ENCODE measurements at regions not wholly inside any gene's neighbourhood (a gene's known extent, or its start where the extent isn't known, plus 50 kb on each side); places are given as distances from the start of the nearest gene placed in this dataset.
"Not testable (repeated sequence)": the region's sequence is repeated elsewhere in the genome, so short reads cannot be mapped to it uniquely, and the experiment has no call there.

GRCh38 chr10:18918532-18918931, 130.1 kb upstream of the MALRD1 start:
- H3K27me3 Mint-ChIP-seq (ENCODE audit: low read depth, unreplicated experiment): no peaks in the 10 kb centered on the region
- H3K27ac Mint-ChIP-seq (ENCODE audit: unreplicated experiment): peak overlapping the region; percentile 64
- FAIRE-seq: no peak

GRCh38 chr10:18949391-18949790, 99.2 kb upstream of the MALRD1 start:
- TF ChIP-seq CTCF (IDR thresholded peaks at IDR 0.05; ENCODE audit: insufficient read depth, low read depth, low read length): no peak
- no peak for TF ChIP-seq EZH2 (IDR thresholded peaks at IDR 0.05; ENCODE audit: insufficient read depth, low read length)
- Histone ChIP-seq H3K27ac (ENCODE audit: low read depth, low read length) (peak overlapping the region; percentile 24), H3K79me2 (ENCODE audit: insufficient read depth, low read length) (no peaks in the 10 kb centered on the region), H3K9ac (ENCODE audit: low read length) (no peak overlapping the region), H3K27me3 (ENCODE audit: insufficient read depth, low read length) (no peaks in the 10 kb centered on the region), H3K4me1 (ENCODE audit: insufficient read depth, low read length) (no peaks in the 10 kb centered on the region), H3K9me3 (ENCODE audit: insufficient read depth, low read depth, low read length) (no peaks in the 10 kb centered on the region), H3K4me3 (ENCODE audit: insufficient read depth, low read depth, low read length) (no peak overlapping the region), H2AFZ (ENCODE audit: low read depth, low read length) (no peak overlapping the region), H3K36me3 (ENCODE audit: insufficient read depth, low read length) (no peaks in the 10 kb centered on the region), H4K20me1 (ENCODE audit: insufficient read depth, low read length) (no peaks in the 10 kb centered on the region), H3K4me2 (ENCODE audit: low read length) (no peak overlapping the region)
- Mint-ChIP-seq H3K36me3 (ENCODE audit: low read depth, unreplicated experiment) (no peaks in the 10 kb centered on the region), H3K4me1 (ENCODE audit: low read depth, unreplicated experiment) (peaks cover 11% of the 10 kb centered on the region), H3K27me3 (ENCODE audit: low read depth, unreplicated experiment) (no peaks in the 10 kb centered on the region), H3K27ac (ENCODE audit: unreplicated experiment) (peak overlapping the region; percentile 43), H3K9me3 (ENCODE audit: unreplicated experiment) (peaks cover 1% of the 10 kb centered on the region), H3K4me3 (ENCODE audit: unreplicated experiment) (no peak overlapping the region)
- DNase-seq (ENCODE audit: low read depth) (peak; percentile 59), FAIRE-seq (no peak)

More at GRCh38 chr10:18918532-18918931, 130.1 kb upstream of the MALRD1 start:
- Histone ChIP-seq H3K4me1 (ENCODE audit: insufficient read depth, low read length) (peaks cover 12% of the 10 kb centered on the region), H3K27ac (ENCODE audit: low read depth, low read length) (peak overlapping the region; percentile 92), H3K36me3 (ENCODE audit: insufficient read depth, low read length) (no peaks in the 10 kb centered on the region), H3K79me2 (ENCODE audit: insufficient read depth, low read length) (no peaks in the 10 kb centered on the region), H3K9me3 (ENCODE audit: insufficient read depth, low read depth, low read length) (no peaks in the 10 kb centered on the region), H4K20me1 (ENCODE audit: insufficient read depth, low read length) (no peaks in the 10 kb centered on the region), H3K9ac (ENCODE audit: low read length) (peak overlapping the region; percentile 68), H3K27me3 (ENCODE audit: insufficient read depth, low read length) (no peaks in the 10 kb centered on the region), H2AFZ (ENCODE audit: low read depth, low read length) (no peak overlapping the region), H3K4me2 (ENCODE audit: low read length) (peak overlapping the region; percentile 59), H3K4me3 (ENCODE audit: insufficient read depth, low read depth, low read length) (no peak overlapping the region)
- no peaks in the 10 kb centered on the region for H3K36me3 Mint-ChIP-seq (ENCODE audit: low read depth, unreplicated experiment)
- peaks cover 4% of the 10 kb centered on the region for H3K4me1 Mint-ChIP-seq (ENCODE audit: low read depth, unreplicated experiment)
- TF ChIP-seq CTCF (IDR thresholded peaks at IDR 0.05; ENCODE audit: insufficient read depth, low read depth, low read length) (no peak), EZH2 (IDR thresholded peaks at IDR 0.05; ENCODE audit: insufficient read depth, low read length) (no peak)
- H3K9me3 Mint-ChIP-seq (ENCODE audit: unreplicated experiment): peaks cover 2% of the 10 kb centered on the region
- peak; percentile 97 for DNase-seq (ENCODE audit: low read depth)
- H3K4me3 Mint-ChIP-seq (ENCODE audit: unreplicated experiment): no peak overlapping the region

- H3K9me3 Mint-ChIP-seq (ENCODE audit: unreplicated experiment); FAIRE-seq: not testable (repeated sequence)
Measured at GRCh38 chr10:18951072-18951823, 97.4 kb upstream of the MALRD1 start.

More at GRCh38 chr10:18951072-18951823, 97.4 kb upstream of the MALRD1 start:
- H3K27me3 Mint-ChIP-seq (ENCODE audit: low read depth, unreplicated experiment); H3K9me3 ChIP-seq (ENCODE audit: insufficient read depth, low read depth, low read length); H2AFZ ChIP-seq (ENCODE audit: low read depth, low read length); H3K36me3 Mint-ChIP-seq (ENCODE audit: low read depth, unreplicated experiment); H3K4me3 ChIP-seq (ENCODE audit: insufficient read depth, low read depth, low read length); H3K4me2 ChIP-seq (ENCODE audit: low read length); H3K79me2 ChIP-seq (ENCODE audit: insufficient read depth, low read length); H3K27ac ChIP-seq (ENCODE audit: low read depth, low read length); H3K27ac Mint-ChIP-seq (ENCODE audit: unreplicated experiment); H3K4me1 ChIP-seq (ENCODE audit: insufficient read depth, low read length); H4K20me1 ChIP-seq (ENCODE audit: insufficient read depth, low read length); H3K9ac ChIP-seq (ENCODE audit: low read length); H3K27me3 ChIP-seq (ENCODE audit: insufficient read depth, low read length); H3K36me3 ChIP-seq (ENCODE audit: insufficient read depth, low read length); H3K4me3 Mint-ChIP-seq (ENCODE audit: unreplicated experiment); DNase-seq (ENCODE audit: low read depth): not testable (repeated sequence)
- H3K4me1 Mint-ChIP-seq (ENCODE audit: low read depth, unreplicated experiment): peaks cover 11% of the 10 kb centered on the region
